Right lobe of liver (tissue), 4 donors: ENCODE measurements at regions not wholly inside any gene's neighbourhood (a gene's known extent, or its start where the extent isn't known, plus 50 kb on each side); places are given as distances from the start of the nearest gene placed in this dataset.

Experiments
- POLR2A ChIP-seq: fragments of 450-650 bp; IDR thresholded peaks from one replicate; pipeline ENCODE4 v1.6.1; 2017; ENCODE audit warnings: antibody characterized with exemption, mild to moderate bottlenecking
- TF ChIP-seq, protein P1 (sequence below), 4 donors: fragments of 200-600 bp in 3 of 4; fragments of 450-650 bp in 1 of 4; IDR thresholded peaks; one replicate each; pipeline versions ENCODE4 v1.5.1 to v1.8.0; 2016 to 2022; ENCODE audit warnings: antibody characterized with exemption in 4 of 4, mild to moderate bottlenecking in 2 of 4
- donor health status: DM: no; HTN: no; CAD: no.
- donor health status: DM: no; HTN: no; CAD: no.
- donor health status: DM: no; HTN: yes; CAD: no.

DNA sequence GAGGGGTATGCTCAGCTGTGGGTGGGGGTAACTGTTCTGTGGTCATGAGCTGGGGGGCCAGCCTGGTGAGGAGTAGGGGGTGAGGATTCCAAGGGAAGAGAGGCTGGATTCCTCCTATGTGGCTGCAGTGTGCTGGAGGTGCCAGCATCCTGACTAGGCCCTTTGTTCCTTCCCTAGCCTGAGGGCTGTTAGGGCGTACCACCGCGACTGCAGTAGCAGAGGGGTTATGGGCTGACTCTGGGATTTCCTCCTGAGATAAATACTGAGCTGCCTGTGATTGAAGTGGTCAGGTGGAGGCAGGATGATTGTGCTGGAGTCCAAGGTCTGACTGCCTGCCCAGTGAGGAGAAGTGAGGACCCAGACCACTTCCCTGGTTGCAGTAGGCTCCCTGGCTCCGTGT, 205.3 kb downstream of the ADGRG6 start:
- no peak for TF ChIP-seq POLR2A
- TF ChIP-seq, protein P1, sequence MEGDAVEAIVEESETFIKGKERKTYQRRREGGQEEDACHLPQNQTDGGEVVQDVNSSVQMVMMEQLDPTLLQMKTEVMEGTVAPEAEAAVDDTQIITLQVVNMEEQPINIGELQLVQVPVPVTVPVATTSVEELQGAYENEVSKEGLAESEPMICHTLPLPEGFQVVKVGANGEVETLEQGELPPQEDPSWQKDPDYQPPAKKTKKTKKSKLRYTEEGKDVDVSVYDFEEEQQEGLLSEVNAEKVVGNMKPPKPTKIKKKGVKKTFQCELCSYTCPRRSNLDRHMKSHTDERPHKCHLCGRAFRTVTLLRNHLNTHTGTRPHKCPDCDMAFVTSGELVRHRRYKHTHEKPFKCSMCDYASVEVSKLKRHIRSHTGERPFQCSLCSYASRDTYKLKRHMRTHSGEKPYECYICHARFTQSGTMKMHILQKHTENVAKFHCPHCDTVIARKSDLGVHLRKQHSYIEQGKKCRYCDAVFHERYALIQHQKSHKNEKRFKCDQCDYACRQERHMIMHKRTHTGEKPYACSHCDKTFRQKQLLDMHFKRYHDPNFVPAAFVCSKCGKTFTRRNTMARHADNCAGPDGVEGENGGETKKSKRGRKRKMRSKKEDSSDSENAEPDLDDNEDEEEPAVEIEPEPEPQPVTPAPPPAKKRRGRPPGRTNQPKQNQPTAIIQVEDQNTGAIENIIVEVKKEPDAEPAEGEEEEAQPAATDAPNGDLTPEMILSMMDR (IDR thresholded peaks at IDR 0.05) = no peak
